HG03571 (cell line): ENCODE measurements at regions not wholly inside any gene's neighbourhood (a gene's known extent, or its start where the extent isn't known, plus 50 kb on each side); places are given as distances from the start of the nearest gene placed in this dataset.
"Not testable (repeated sequence)": the region's sequence is repeated elsewhere in the genome, so short reads cannot be mapped to it uniquely, and the experiment has no call there.

Experiments used
- ATAC-seq: cut with Tn5 transposase; IDR thresholded peaks from one replicate; pipeline ENCODE4 v1.9.1; 2021; ENCODE audit not compliant: unreplicated experiment

- no peak for ATAC-seq
Measured at GRCh38 chr3:19825193-19825592, 108.8 kb downstream of the EFHB start.

GRCh38 chr3:19822805-19823204 is 111.2 kb downstream of the EFHB start:
- ATAC-seq = no peak

GRCh38 chr3:19816631-19817030 is 117.4 kb downstream of the EFHB start:
- no peak for ATAC-seq

DNA sequence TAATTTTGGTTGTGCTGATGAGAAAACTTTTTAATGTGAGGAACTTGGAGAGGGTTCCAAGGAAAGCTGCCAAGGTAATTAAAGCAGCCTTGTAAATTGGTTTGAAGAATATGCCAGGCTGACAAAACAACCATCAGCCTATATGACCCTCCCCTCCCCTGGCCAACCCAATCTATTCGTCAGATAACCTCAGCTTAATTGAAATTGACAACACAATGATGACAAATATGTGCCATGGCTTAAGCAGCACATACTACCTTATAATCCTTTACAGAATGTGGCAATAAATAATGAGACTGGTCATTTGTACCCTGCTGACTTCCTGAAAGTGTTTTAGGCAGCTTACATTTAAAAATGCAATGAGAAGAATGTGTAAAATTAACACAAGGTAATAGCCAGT is 118.2 kb downstream of the EFHB start:
- ATAC-seq = no peak

GRCh38 chr3:19813743-19814142 is 120.3 kb downstream of the EFHB start:
- ATAC-seq = not testable (repeated sequence)

GRCh38 chr3:19811689-19812088 is 122.3 kb downstream of the EFHB start:
- ATAC-seq = no peak

GRCh38 chr3:19808834-19809233 is 125.2 kb downstream of the EFHB start:
- ATAC-seq = no peak

DNA sequence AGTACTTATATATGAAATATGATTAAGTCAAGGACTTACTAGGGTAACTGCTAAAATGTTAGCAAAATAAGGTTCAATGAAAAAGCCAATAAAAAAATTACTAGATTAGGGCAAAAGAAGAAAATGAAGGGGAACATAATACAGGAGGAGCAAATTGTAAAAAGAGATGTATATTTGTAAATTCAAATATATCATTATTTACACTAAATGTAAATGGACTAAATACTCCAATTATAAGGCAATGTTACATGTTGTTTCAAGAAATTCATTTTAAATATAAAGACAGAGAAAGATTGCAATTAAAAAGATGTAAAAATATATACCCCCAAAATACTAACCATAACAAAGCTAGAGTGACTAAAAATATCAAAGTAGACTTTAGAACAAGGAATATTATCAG is 134.1 kb downstream of the EFHB start:
- no peak for ATAC-seq

DNA sequence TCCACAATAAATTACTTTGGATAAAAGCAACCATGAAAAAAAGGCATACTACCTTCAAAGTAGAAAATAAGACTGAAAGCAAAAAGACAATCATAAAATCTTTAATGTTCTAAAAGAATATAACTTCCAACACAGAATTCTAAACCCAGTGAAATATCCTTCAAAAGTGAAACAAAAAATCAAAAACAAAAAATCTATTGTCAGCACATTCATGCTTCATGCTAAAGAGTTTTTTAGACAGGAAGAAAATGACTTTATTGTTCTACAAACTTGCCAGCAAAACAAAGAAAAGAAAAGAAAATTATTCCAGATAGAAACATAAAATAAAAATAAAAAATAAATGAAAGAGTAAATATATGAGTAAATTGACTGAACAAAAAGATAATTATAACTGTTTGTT is 134.9 kb downstream of the EFHB start:
- no peak for ATAC-seq

GRCh38 chr3:19798324-19798723 is 135.7 kb downstream of the EFHB start:
- no peak for ATAC-seq

DNA sequence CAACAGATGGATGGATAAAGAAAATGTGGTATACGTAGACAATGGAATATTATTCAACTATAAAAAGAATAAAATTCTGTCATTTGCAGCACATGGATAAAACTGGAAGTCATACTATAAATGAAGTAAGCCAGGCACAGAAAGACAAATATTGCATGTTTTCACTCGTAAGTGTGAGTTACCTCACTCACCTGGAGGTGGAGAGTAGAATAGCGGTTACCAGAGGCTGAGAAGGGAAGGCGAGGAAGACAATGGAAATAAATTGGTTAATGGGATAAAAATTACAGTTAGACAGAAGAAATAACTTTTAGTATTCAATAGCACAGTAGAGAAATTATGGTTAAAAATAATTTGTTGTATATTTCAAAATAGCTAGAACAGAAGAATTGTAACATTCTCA is 141.6 kb downstream of the EFHB start:
- ATAC-seq = no peak

DNA sequence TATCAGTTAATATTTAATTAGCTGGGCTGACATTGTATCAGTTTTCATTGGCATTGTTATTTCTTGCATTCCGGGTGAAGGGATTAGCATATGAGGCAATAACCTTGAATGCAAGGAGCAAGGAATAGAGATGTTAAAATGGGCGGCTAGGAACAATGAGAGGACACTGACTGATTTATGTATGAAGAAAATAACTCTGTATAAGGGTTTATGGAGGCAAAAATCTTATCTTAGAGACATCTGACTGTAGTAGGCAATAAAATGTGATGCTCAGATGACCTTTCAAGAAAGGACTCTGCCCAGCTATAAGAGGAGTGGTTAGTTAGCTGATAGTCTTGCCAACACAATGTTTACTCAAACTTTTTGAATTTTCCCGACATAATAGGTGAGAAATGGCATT is 158.3 kb downstream of the EFHB start:
- ATAC-seq = no peak

DNA sequence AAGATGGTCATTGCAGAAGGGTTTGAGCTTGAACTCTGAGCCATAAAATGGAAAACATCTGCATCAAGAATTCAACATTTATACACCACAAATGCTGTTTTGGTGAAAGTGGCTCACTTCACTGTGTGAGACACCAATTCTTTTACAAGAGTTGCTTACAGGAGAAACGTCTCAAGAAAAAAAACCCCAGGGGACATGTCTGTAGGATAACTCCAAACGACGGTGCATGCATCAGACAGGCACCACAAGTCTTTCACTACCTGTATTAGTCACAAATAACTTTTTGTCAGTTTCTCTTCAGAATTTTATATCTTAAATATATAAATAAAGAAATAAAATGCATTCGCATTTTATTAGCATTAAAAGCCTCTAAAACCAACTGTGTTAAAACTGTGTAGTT is 164.3 kb downstream of the EFHB start:
- ATAC-seq = no peak

DNA sequence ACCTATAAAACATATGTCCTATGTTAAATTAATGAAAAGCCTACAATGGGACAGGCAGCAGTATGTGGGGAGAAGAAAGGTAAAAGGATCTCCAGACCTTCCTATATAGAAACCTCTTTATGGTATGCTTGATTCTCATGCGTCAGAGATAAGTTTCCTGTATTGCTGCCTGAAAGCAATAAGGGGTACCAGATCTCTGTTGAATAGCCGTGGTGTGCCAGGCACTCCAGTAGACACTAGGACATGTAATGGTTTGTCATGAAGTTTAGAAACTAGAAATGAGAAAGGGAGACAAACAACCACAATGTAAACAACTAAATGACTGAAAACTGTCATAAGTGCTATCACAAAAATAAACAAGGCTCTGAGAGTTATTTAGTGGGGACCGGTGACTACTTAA is 168.1 kb downstream of the EFHB start:
- no peak for ATAC-seq

- no peak for ATAC-seq
Measured at GRCh38 chr3:19757773-19758172, 176.2 kb downstream of the EFHB start.

DNA sequence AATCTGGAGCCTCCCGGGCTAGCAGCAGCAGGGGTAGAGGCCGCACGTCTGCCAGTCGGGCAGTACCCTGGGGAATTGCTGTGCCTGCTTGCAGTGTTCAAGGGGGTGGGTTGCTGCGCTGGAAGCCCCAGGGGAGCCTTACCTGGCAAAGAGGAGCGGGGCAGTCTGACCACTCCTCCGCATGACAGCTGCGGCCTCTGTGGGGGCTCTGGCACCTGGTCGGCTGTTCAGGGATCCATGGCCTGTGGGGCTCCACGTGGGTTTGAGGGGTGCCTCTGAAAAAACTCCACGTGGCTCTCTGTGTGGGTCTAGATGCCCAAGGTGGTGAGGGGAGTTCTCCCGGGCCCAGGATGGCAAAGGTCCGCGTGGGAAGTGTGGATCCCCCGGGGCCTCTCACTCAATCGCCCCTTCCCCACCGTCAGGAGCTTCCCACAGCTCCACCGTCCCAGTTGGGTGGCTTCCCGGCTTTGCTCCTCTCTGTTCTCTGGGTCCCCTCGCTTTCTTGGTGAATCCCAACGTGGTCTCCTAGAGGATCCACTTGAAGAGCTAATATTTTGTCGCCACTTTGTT is 184.5 kb downstream of the EFHB start:
- no peak for ATAC-seq

GRCh38 chr3:19748782-19749447 is 185.1 kb downstream of the EFHB start:
- ATAC-seq = no peak

DNA sequence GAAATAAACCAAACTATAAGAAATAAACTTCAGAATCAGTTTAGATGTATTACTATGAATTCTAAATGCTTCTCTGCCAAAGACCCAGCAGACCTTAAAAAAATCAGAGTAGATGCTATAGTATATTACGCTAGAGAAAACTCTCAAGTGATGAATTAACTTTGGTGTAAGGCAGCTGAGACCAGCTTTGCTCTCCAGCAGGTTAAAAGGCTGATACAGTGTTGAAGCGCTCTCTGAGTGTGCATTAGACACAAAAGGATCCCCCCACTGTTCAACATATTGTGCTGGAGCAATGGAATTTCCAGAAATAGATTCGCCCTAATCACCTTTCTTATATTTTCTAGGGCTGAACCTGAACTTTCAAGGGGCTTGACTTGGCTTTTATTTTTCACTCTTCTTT is 190.0 kb downstream of the EFHB start:
- no peak for ATAC-seq

- ATAC-seq = no peak
Measured at GRCh38 chr3:19742935-19743334, 191.1 kb downstream of the EFHB start.

- no peak for ATAC-seq
Measured at GRCh38 chr3:19739504-19739903, 194.5 kb downstream of the EFHB start.

DNA sequence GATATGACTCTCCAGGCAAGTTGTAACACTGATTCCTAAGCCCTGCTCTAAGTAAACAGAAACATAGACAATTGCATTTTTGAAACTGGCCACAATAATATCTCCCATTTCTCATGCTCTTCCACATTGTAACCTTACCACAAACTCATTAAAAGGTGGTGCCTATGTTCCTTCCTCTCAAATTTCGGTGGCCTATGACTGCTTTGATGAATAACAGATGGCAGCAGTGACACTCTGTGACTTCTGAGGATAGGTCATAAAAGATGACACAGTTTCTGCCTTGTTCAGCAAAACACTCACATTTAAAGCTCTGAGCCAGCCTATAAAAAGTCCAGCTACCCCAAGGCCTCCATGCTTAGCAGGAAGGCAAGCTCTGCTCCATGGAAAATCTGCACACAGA is 195.2 kb downstream of the EFHB start:
- no peak for ATAC-seq

- ATAC-seq = no peak
Measured at GRCh38 chr3:19735111-19735510, 198.9 kb downstream of the EFHB start.

GRCh38 chr3:19734453-19734852 is 199.6 kb downstream of the EFHB start:
- ATAC-seq = no peak
